ENCODE measurements at regions not wholly inside any gene's neighbourhood (a gene's known extent, or its start where the extent isn't known, plus 50 kb on each side); places are given as distances from the start of the nearest gene placed in this dataset.
A peak's percentile ranks its signal among the peaks of the same experiment; 100 is the strongest.
"Not testable (repeated sequence)": the region's sequence is repeated elsewhere in the genome, so short reads cannot be mapped to it uniquely, and the experiment has no call there.

- no peak for DNase-seq
Observed at GRCh38 chr5:45062044-45062443, 253.3 kb downstream of the MRPS30 start.

GRCh38 chr5:45081082-45081481 is 272.3 kb downstream of the MRPS30 start:
- no peak for DNase-seq

- DNase-seq = no peak
Observed at GRCh38 chr5:45089870-45090269, 281.1 kb downstream of the MRPS30 start.

GRCh38 chr5:45093377-45093776 is 284.6 kb downstream of the MRPS30 start:
- DNase-seq = peak; percentile 54

GRCh38 chr5:45094876-45095440 is 286.2 kb downstream of the MRPS30 start:
- no peak for DNase-seq

GRCh38 chr5:45098483-45098882 is 289.7 kb downstream of the MRPS30 start:
- DNase-seq = no peak

- DNase-seq = no peak
Observed at GRCh38 chr5:45101146-45101545, 292.4 kb downstream of the MRPS30 start.

- DNase-seq = no peak
Observed at GRCh38 chr5:45105491-45105994, 296.8 kb downstream of the MRPS30 start.

GRCh38 chr5:45109062-45109461 is 300.3 kb downstream of the MRPS30 start:
- no peak for DNase-seq

GRCh38 chr5:45109636-45110035 is 300.9 kb downstream of the MRPS30 start:
- DNase-seq = no peak

GRCh38 chr5:45110399-45110798 is 301.7 kb downstream of the MRPS30 start:
- DNase-seq = no peak

GRCh38 chr5:45113726-45114125 is 305.0 kb downstream of the MRPS30 start:
- DNase-seq = no peak

GRCh38 chr5:45132972-45133371 is 324.2 kb downstream of the MRPS30 start:
- no peak for DNase-seq

GRCh38 chr5:45162974-45163373 is 354.2 kb downstream of the MRPS30 start:
- no peak for DNase-seq

- DNase-seq = no peak
Observed at GRCh38 chr5:45171563-45171962, 362.8 kb downstream of the MRPS30 start.

GRCh38 chr5:45172634-45173033 is 363.9 kb downstream of the MRPS30 start:
- not testable (repeated sequence) for DNase-seq

GRCh38 chr5:45179686-45180085 is 370.9 kb downstream of the MRPS30 start:
- no peak for DNase-seq

GRCh38 chr5:45189042-45189441 is 380.3 kb downstream of the MRPS30 start:
- DNase-seq = no peak

- DNase-seq = no peak
Observed at GRCh38 chr5:45189481-45189880, 380.7 kb downstream of the MRPS30 start.

- DNase-seq = no peak
Observed at GRCh38 chr5:45195026-45195425, 386.3 kb downstream of the MRPS30 start.
